HG02759 (cell line): ENCODE measurements at regions not wholly inside any gene's neighbourhood (a gene's known extent, or its start where the extent isn't known, plus 50 kb on each side); places are given as distances from the start of the nearest gene placed in this dataset.

Source experiments
- ATAC-seq: cut with Tn5 transposase; IDR thresholded peaks from one replicate; pipeline ENCODE4 v1.9.1; 2021; ENCODE audit warnings: mild to moderate bottlenecking, moderate library complexity; ENCODE audit not compliant: unreplicated experiment

DNA sequence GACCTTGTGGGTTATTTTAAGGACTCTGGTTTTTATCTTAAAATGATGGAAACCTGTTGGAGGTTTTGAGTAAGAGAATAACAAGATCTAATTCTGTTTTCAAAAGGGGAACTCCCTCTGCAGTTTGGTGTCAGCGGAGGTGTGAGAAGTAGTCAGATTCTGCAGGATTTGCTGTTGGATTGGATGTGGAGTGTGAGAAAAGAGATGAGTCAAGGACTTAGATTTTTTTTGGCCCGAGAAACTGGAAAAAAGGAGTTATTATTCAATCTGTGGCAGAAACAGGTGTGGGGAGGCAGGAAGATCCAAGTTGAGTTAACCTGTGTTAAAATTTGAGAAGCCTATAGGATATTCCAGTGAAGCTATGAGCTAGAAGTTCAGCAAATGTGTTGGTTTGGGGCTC is 337.2 kb upstream of the FANCL start:
- no peak for ATAC-seq

DNA sequence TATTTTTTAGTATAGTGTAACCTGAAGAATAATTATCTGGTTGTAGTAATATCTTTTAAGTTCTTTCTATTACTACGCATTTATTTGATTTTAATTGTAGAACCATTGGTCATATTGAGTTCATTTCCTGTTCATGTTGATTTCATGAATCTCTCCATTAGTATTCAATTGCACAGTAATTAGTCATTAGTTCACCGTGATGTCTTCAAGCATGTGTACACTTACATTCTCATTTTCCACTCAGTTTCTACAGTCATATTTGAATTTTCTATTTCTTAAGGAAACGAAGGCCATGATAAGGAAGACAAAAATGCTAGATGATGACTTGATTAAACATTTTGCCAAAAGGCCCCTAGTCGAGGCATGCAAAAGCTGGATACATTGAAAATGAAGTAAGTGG is 333.7 kb upstream of the FANCL start:
- no peak for ATAC-seq

DNA sequence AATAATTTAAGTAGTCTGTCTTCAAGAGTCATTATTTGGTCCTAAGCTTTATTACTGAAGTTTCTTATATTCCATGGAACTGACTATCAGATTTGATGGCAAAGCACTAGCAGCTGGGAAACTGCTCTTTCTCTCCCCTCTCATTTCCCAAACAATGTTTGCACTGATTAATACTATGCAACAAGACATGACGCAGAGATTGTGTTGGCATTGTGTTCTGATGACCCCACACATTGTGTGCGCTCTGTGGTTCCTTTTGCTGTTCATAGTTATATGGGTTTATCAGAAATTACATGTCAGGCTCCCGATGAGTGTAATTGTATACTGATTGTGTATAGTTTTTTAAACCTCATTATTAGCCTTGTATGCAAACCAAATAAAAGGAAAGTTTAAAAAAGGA is 331.6 kb upstream of the FANCL start:
- no peak for ATAC-seq

DNA sequence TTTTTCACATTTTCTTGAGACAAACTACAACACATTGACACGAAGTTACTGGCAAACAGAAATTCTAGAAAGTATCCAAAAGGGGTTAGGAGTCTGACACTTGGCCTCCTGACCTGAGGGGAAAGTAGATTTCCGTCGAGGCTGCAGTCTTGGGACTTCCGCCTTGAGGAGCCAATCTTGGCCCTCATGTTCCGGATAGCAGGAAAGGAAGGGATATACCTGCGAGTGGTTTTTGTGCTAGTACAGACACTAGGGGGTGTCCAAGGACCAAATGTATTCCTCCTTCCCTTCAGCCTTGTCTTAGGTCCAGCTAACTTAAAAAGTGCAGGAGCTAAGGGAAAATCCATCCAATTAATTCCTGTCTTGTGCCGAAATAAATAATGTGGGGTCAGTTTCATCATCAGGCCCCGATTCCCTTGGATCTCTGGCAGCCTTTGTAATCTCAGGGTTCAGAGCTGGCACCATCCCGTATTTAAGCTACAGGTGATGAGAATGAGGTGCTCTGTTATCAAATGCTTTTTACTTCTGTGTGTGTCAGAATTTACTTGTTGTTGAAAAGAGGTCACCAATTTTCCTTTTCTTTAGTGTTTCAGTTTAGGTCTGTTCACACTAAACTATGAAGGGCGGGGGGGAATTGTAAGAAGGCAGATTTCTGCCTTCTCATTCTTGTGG is 330.2 kb upstream of the FANCL start:
- peak; percentile 93 for ATAC-seq

DNA sequence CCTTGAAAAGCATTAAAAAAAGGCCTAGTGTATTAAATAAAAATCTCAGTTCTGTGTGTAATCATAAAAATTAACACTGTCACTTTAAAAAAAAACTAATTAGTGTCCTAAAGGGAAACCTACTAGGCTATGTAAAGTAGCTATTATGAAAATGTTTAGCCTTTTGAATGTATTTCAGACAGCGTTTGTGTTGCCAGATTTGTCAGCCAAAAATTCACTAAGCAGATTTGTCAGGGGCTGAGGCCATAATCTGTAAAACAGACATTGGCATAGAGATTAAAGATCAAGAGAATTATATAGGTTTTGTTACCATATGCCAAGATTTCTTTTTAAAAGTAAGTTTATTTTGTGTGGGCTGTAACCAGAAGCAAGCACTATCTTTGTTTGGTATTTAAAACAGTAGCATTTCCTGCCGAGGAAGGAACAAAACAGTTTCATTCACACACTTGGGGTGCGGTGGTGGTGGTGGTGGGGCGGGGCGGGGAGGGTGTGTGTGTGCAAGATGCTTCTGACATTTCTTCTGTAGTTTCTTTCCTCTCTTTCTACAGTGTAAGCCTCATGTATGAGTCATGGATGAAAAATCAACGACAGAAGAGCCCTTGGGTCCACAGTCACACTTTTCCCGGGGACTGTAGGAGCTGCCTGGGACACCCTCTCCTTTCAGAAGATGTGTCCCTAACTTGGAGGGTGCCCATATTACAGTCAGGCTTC is 328.5 kb upstream of the FANCL start:
- no peak for ATAC-seq

DNA sequence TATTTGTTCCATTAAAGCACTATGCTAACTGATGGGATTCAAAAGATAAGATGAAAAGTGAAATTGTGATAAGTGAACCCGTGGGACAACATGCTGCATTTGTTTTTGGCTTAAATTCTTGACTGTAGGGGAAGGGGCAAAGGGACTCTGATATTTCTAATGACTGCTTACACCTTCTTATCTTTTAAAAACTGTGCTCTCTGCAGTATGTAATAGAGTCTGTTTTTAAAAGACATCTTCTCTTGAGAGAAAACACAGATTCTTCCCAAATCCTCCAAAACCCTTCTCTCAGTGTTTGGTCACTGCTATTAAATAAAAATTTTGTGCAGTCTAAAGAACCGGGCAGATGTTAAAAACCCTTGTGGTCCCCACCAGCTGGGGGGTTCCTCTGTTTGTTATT is 327.8 kb upstream of the FANCL start:
- ATAC-seq: no peak

DNA sequence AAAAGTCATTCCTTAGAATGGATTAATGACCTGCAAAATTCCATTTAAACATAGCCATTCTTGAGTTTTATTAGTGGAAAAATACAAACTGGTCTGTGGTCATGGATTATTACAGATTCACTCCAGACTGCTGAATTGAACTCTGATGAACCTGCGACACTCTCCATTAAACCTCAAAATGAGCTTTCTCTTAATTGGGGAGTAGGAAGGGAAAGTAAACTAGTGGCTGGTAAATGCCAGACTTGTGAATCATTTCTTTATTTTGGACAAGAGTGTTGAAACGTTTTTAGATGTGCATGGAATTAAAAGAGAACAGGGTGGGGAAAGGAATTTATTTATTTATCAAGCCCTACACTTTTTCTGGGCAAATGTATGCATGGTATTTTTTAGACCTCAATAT is 321.2 kb upstream of the FANCL start:
- no peak for ATAC-seq

DNA sequence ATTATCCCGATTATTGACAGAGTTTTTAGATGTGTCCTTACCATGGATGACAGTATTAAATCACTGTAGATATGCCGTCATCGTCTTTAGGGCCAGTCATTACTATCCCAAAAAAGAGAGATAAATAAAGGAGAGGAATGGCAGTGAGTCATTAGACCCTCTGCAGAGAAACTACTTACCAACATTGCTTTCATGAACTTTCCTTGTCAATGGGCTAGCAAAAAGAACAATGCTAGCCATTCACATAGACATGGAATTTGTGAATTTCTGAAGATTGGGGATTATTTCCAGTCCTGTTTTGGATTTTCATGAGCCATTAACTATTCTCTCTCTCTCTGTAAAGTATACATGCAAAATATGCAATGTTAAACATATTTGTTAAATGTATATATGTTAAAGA is 319.4 kb upstream of the FANCL start:
- no peak for ATAC-seq

DNA sequence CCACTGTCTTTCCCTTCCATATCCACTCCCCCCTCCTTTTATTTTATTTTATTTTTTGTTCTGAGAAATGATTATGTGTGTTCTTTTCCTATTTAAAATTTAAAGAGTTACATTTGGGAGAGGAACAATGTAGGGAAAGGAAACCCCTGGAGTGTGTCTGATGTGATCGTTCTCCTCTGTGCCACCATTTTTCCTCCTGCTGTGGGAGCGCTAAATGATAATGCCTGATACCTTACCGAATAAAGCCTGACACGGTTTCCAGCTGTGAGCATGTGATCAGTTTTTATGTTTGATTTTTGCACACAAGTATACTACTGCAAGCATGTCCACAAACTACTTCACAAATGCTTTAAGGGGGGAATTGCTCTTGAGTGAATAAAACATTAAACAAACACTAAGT is 317.8 kb upstream of the FANCL start:
- no peak for ATAC-seq

DNA sequence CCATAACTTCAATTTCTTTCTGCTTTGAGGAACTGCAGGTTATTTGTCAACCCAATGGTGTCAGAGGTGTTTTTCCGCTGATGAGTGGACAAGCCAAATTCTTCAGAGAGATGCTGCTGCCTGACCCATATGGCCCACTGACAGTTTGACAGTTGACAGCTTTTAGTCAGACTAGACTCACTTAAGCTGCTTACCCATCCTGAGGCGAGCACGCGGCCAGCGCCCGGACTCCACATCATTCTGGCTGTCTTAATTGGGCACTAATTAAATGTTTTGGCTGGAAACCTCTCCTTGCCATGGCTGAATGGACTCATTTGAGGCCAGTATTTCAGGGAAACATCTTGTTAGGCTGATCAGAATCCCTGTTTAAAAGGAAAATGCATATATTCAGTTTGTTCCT is 316.1 kb upstream of the FANCL start:
- ATAC-seq: no peak

DNA sequence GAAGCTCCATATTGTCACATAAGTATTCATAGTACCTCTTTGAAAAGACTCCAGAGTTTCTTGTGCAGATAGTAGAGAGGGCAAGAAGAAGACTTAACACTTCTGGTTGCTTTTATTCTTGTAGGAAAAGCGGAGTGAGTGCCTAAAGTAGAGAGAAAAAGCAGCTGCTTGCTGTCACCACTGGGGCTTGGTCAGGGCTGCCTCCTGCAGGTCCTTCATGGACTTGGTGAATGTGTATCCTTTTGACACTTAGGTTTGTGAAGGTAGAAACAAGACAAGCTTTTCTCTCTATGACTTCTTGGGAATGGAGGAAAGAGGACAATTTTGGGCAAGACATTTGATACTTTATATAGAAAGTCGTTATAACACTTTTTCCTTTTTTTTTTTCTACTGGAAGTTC is 312.8 kb upstream of the FANCL start:
- ATAC-seq: no peak

DNA sequence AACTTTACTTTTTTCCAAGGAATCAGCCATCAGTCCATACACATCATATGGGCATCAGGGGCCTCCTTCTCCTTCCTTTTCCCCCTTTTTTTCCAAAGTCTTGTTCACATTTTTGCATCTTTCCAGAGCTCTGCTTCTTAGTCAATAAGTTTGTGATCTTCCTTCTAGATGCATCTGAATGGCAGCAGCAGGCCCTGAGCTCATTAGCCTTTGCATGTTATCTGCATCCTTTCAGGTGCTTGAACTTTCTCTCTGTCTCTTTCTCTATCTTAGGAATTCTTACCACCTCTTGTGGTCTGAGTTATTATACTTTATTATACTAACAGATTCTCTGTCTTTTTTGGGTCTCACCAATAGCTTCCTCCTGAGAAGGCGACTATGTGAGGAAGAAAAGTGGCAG is 312.4 kb upstream of the FANCL start:
- no peak for ATAC-seq

DNA sequence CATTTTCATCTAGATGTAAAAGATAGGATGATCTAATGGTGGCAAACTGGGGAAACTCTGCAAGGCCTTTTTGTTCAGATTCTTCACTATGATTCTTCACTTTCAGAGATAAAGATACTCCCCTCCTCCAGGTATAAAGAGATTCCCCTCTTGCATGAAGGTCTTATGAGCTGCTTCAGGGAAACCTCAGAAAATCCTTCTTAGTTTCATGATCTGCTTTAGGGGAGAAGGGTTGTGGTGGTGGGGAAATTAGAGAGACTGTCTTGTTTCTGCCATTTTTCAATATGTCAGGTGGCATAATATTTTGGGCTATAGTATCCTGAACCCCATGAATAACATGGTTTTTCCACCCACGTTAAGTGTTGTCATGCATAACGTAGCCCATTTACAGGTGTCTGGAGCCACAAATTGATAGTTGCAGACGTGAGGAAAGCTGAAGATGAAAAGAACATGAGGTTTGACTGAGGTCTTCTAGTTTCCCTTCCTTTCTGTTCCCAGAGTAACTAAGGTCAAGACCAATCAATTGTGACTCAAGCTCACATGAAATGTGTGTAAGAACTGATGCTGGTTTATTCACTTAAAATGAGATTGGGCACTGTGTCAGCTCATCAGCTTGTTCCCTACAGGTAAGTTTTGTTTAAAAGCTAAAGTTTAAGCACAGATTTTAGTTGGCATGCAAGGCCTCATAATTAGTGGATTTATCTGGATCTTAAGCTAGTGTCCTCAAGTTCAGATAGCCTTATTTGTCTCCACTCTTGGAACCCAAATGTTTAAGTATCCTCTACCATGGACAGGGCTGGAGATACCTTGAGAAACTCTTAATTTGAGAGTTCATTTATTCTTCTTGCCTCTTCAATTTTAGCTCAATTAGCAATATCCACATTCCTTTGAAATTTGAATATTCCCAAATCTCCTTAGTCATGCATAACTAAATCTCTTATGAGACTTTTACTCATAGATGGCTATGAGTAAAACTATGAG is 304.5 kb upstream of the FANCL start:
- no peak for ATAC-seq

DNA sequence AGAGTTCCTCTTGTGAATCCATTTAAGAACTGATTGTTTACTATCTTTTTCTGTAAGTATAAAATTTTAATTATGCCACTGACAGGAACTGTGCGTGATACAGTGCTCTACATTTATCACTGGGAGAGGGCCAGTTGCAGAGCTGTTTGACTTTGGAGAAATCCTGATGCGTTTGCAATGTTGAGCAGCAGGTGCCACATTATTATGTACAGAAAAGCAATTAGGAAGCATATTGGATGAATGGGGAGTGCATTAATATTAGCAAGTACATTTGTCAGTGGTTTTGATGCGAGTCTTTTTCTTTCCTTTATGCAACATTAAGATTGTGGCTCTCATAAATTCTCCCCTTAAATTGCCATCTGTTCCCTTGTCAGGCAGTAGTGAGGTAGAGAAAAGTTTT is 302.3 kb upstream of the FANCL start:
- ATAC-seq: no peak

DNA sequence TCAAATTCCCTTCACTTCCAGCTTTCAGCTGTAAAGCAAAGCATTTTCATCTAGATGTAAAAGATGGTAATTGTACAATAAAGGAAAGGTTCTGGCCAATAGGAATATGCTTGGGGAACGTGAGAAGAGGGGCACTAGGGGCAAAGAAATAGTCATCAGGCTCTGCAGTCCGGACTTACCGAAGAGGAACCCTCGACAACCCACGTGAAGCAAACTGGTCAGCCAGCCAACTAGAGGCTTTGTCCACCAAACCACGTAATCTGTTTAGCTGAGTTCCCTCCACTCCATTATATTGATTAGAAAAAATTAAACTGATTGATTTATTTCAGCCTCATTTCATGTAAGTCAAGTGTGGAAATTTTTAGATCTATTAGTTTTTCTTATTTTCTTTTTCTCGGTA is 300.4 kb upstream of the FANCL start:
- no peak for ATAC-seq

DNA sequence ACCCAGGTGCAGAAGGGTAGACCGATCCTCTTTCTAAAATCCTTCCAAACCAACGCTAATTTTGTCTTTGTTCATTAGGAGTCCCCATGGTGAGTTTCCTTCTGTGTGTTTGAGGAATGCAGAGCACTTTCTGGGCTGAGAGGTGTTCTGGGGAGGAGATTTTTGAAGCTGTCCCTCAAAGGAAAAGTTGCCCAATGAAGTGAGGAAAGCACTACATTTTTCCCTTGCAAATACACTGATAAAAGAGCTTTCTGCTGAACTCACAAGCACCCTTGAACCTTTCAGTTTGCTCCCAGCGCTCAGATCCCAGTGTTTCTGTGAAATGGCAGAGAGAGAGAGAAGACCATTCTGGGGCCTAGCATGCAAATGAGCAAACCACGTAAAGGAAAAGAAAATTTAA is 299.6 kb upstream of the FANCL start:
- no peak for ATAC-seq

DNA sequence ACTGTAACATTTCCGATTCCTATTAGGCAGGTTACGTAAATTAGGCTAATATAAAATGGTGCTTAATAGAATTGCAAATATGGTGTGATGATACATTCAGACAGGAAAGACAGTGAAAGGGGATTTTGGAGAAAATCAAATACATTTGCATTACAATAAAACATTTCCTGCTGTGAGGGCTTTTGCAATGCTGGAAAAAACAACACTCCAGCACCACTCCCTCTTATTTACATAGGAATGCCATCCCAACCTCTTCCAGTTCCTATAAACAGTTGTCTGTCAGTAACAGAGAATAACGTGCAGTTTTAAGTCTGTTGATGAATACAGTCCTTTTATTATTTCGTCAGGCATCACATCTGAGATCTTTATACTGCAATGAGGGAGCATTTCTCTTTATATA is 298.8 kb upstream of the FANCL start:
- no peak for ATAC-seq

DNA sequence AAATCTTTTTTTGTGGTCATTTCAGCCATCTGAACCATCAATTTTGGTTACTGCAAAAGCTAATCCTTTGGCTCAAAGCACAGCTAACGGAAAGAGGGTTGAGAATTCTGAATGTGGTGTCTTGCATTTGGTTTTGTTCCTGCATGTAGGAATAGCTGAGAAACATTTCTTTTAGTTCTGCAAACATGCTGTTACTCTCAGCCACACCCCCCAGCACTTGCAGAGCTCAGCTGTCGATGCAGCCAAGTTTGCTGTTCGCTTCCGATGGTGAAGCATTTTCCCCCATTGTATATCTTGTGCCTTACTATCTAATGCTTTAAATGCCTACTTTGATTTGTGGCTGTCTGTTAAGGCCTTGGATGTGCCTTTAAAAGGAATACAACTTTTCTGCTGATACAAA is 294.9 kb upstream of the FANCL start:
- ATAC-seq: no peak

DNA sequence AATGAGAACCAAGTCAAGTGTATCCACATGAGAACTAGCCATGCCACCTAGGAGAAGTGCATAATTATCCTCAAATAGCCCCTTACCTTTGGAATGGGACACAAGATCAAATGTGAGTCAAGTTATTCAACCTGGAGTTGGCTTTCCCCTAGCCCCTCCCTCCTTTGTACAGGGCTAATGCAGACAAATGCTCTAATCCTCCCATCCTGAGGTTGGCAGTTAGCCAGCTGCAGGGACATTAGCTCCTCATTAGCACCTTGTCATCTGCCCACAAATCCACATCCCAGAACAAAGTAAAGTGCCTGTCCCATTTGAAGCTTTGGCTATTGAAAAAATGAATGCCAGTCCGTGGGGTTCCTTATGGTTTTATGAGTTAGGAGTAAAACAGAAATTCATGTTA is 294.1 kb upstream of the FANCL start:
- ATAC-seq: no peak

DNA sequence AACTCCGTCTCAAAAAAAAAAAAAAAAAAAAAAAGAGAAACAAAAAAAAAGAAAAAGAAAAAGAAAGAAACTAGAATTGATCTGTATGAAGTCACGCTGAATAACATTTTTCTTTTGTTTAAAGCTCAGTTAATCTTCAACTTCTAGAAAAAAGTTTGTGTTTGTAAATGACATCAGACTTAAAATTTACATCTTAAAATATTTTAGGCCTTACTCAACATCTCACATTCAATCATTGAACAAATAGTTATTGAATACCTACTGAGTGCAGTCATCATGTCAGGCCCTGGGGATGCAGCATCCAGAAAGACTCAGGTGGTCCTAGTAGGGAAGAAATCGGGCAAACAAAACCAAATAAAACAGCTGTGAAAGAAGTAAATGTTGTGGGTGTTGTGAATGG is 292.3 kb upstream of the FANCL start:
- no peak for ATAC-seq

DNA sequence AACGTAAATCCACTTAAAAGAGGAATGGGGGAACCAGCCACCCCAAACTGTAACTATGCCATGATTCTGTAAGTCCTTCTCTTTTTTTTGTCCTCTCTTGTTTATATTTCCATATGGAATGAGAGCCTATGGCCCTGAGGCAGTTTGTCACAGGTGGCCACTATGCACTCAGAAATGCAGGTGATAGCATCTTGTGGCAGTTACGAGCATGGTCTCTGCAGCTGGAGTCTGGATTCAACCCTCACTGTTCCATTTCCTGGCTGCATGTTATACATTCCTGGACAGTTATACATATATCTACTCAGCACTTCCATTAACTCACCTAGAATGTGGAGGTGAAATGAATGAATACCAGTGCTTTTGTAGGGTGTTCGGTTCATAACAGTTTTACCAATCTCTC is 291.5 kb upstream of the FANCL start:
- no peak for ATAC-seq

DNA sequence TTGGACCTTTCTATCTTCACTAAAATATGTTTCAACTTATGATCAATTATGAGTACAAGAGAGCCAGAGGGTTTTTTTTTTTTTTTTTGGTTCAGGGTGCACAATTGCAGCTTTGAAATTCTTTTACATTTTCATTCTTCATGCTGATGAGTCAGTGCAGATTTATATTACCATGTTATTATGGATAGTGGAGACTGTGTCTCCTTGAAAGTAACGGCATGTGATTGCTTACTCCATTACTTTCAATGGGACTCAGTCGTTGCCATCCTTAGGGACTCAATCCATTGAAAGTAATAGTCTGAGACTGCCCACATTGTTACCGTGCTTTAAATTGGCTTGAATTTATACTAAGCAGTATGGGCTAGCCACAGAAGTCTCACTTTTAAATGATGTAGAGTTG is 286.5 kb upstream of the FANCL start:
- no peak for ATAC-seq
